Neuronal stem cell (in vitro differentiated cells): ENCODE measurements at regions not wholly inside any gene's neighbourhood (a gene's known extent, or its start where the extent isn't known, plus 50 kb on each side); places are given as distances from the start of the nearest gene placed in this dataset.

Experiments
- DNase-seq: peaks from one replicate; pipeline ENCODE4 v3.0.0-alpha.2; 2013; ENCODE audit warnings: low spot score
- H2AFZ ChIP-seq: one replicate; pipeline ENCODE4 v1.6.1; 2013; ENCODE audit warnings: mild to moderate bottlenecking, low read length, inconsistent platforms
- H2AK5ac ChIP-seq: 2 replicates; pipeline ENCODE4 v1.6.1; 2013; ENCODE audit warnings: low read depth, mild to moderate bottlenecking, inconsistent platforms, low read length, moderate library complexity, mixed read lengths
- H2BK120ac ChIP-seq: 2 replicates; pipeline ENCODE4 v1.6.1; 2013; ENCODE audit warnings: low read depth, mild to moderate bottlenecking, inconsistent platforms, low read length, moderate library complexity, mixed read lengths
- H2BK12ac ChIP-seq: one replicate; pipeline ENCODE4 v1.6.1; 2013; ENCODE audit warnings: low read length, inconsistent platforms
- H2BK15ac ChIP-seq: 2 replicates; pipeline ENCODE4 v1.6.1; 2013; ENCODE audit warnings: mild to moderate bottlenecking, low read length, inconsistent platforms, mixed read lengths
- H2BK5ac ChIP-seq: one replicate; pipeline ENCODE4 v1.6.1; 2013; ENCODE audit warnings: inconsistent platforms, mild to moderate bottlenecking, low read length, moderate library complexity
- H3K14ac ChIP-seq: one replicate; pipeline ENCODE4 v1.6.1; 2013; ENCODE audit warnings: low read length, inconsistent platforms
- H3K18ac ChIP-seq: 2 replicates; pipeline ENCODE4 v1.6.1; 2013; ENCODE audit warnings: low read length, inconsistent platforms
- H3K23ac ChIP-seq: 2 replicates; pipeline ENCODE4 v1.6.1; 2013; ENCODE audit warnings: low read depth, mild to moderate bottlenecking, mixed read lengths, low read length, inconsistent platforms; ENCODE audit not compliant: poor library complexity
- H3K27ac ChIP-seq: replicated peaks from 3 replicates; pipeline ENCODE4 v1.5.1; 2013; ENCODE audit warnings: low read length, inconsistent platforms
- H3K27me3 ChIP-seq, 3 experiments: 2 replicates each; pipeline ENCODE4 v1.6.1; 2013; ENCODE audit warnings: low read length in 3 of 3, mild to moderate bottlenecking in 2 of 3, inconsistent platforms in 1 of 3, low read depth in 1 of 3, mixed read lengths in 1 of 3, moderate library complexity in 1 of 3; ENCODE audit not compliant: control insufficient read depth in 3 of 3, insufficient read depth in 3 of 3
- H3K36me3 ChIP-seq, 2 donors: replicated peaks in 1 of 2; 2 replicates each; pipeline ENCODE4 v1.6.1; 2013; ENCODE audit warnings: low read length in 2 of 2; ENCODE audit not compliant: control insufficient read depth in 2 of 2, insufficient read depth in 2 of 2
- H3K4ac ChIP-seq: 2 replicates; pipeline ENCODE4 v1.6.1; 2013; ENCODE audit warnings: inconsistent platforms, mild to moderate bottlenecking, low read length, moderate library complexity
- H3K4me1 ChIP-seq, 2 donors: 1 replicate in 1 of 2; 2 replicates in 1 of 2; pipeline ENCODE4 v1.6.1; 2013; ENCODE audit warnings: low read length in 2 of 2, low read depth in 1 of 2; ENCODE audit not compliant: control insufficient read depth in 2 of 2, insufficient read depth in 1 of 2
- H3K4me2 ChIP-seq: one replicate; pipeline ENCODE4 v1.6.1; 2013; ENCODE audit warnings: mild to moderate bottlenecking, low read length, inconsistent platforms; ENCODE audit not compliant: insufficient read depth, poor library complexity, severe bottlenecking
- H3K4me3 ChIP-seq, 2 donors: 2 replicates each; pipeline ENCODE4 v1.5.1; 2013; ENCODE audit warnings: low read length in 2 of 2, mild to moderate bottlenecking in 2 of 2, inconsistent platforms in 1 of 2, moderate library complexity in 1 of 2
- H3K79me1 ChIP-seq: one replicate; pipeline ENCODE4 v1.6.1; 2013; ENCODE audit warnings: low read depth, mild to moderate bottlenecking, inconsistent platforms, low read length, moderate library complexity
- H3K9ac ChIP-seq: one replicate; pipeline ENCODE4 v1.6.1; 2013; ENCODE audit warnings: mild to moderate bottlenecking, low read depth, low read length, inconsistent platforms; ENCODE audit not compliant: poor library complexity
- H3K9me3 ChIP-seq, 2 donors: replicated peaks in 1 of 2; 2 replicates each; pipeline versions ENCODE3 to v1.6.1; 2013; ENCODE audit warnings: low read length in 2 of 2, mild to moderate bottlenecking in 2 of 2, inconsistent platforms in 1 of 2, low read depth in 1 of 2, mixed read lengths in 1 of 2, moderate library complexity in 1 of 2; ENCODE audit not compliant: control insufficient read depth in 2 of 2, insufficient read depth in 1 of 2
- H4K8ac ChIP-seq: one replicate; pipeline ENCODE4 v1.6.1; 2013; ENCODE audit warnings: low read depth, mild to moderate bottlenecking, inconsistent platforms, low read length, moderate library complexity
- H4K91ac ChIP-seq: one replicate; pipeline ENCODE4 v1.6.1; 2013; ENCODE audit warnings: low read length, low read depth, mild to moderate bottlenecking, inconsistent platforms; ENCODE audit not compliant: poor library complexity
- WGBS, 2 donors: extraction: QIAGEN DNeasy Blood & Tissue Kit; methylation state at CpG; one replicate each; pipeline ENCODE4 v1.1.7; 2013; ENCODE audit warnings: missing lambda C conversion rate in 2 of 2, mixed read lengths in 1 of 2; ENCODE audit not compliant: insufficient read length in 2 of 2, insufficient replicate concordance in 1 of 2; ENCODE audit errors: extremely low coverage in 2 of 2; 5-methylcytosine and 5-hydroxymethylcytosine counted together

DNA sequence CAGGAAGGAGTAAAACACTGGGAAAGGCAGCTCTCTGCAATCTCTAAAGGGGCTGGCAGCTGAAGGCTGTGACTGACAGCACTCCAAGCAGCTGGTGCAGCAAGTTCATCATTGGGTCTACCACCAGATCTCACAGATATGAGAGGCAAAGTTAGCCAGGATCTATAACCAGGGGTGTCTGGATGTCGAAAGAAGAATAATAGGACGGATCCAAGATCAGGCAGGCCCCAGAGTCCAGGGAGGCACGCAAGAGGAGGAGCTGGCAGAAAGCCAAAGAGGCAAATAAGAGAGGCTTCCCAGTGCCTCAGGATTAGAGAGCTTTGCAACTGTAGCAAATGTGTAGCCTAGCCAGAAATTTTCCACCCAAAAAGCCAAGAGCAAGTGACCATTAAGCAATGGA, 77.1 kb downstream of the RBMXL2 start:
- WGBS, 2 donors = no CpG with 5 or more reads among the region's 3 CpGs
- no peak for DNase-seq
- Histone ChIP-seq H3K4me2 (no peak overlapping the region), H3K9ac (no peak overlapping the region), H3K18ac (no peak overlapping the region), H3K36me3 (no peaks in the 10 kb centered on the region), H4K91ac (no peak overlapping the region), H3K79me1 (no peaks in the 10 kb centered on the region), H3K27ac (no peak overlapping the region), H3K4ac (no peak overlapping the region), H2BK120ac (no peak overlapping the region), H2BK15ac (no peak overlapping the region), H3K4me3 (no peak overlapping the region), H3K14ac (no peak overlapping the region), H3K27me3 (no peaks in the 10 kb centered on the region), H2AK5ac (no peak overlapping the region), H2BK12ac (no peak overlapping the region), H3K23ac (no peak overlapping the region), H2AFZ (no peak overlapping the region), H3K9me3 (no peaks in the 10 kb centered on the region), H3K4me1 (peaks cover 0 to 1% of the 10 kb centered on the region in 2 donors), H4K8ac (no peak overlapping the region), H2BK5ac (no peak overlapping the region)

DNA sequence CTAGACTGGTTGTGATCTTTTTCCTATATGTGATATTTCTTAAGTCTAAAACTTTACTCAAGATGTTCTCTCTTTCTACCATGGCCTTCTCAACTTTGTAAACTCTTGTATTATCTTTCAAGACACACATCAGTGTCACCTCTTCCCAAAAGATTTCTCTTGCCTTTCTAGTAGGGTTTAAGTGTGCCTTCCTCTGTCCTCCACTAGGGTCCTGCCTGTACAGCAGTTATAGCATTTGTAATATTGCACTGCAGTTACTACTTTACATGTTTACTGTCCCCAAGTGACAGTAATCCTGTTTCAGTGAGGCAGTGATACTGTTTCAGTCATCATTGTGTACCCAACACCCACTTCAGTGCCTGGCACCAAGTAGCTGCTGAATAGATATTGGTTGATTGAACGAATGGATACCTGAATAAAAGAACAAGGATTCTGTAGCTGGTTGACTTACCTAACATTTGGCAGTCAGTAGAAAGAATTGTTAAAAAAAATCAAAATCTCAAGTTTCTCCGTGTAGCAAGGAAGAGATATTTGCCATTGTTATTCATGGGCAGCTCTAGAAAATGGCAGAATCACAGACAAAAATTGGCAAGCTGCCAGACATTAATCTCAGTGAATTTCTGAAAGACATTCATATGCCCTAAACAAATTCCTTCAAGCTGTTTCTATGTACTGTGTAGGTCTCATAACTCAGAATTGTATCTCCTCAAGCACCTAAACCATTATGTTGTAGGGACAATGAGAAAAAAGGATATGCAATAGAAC, 79.4 kb downstream of the RBMXL2 start:
- Histone ChIP-seq H3K79me1 (no peaks in the 10 kb centered on the region), H4K91ac (no peak overlapping the region), H2AK5ac (no peak overlapping the region), H3K18ac (no peak overlapping the region), H3K9me3 (no peaks in the 10 kb centered on the region), H3K27ac (no peak overlapping the region), H2BK5ac (no peak overlapping the region), H4K8ac (no peak overlapping the region), H3K4me3 (no peak overlapping the region), H2BK120ac (no peak overlapping the region), H3K14ac (no peak overlapping the region), H2AFZ (no peak overlapping the region), H3K4ac (no peak overlapping the region), H3K23ac (no peak overlapping the region), H3K9ac (no peak overlapping the region), H2BK15ac (no peak overlapping the region), H3K36me3 (no peaks in the 10 kb centered on the region), H3K4me1 (peaks cover 0 to 1% of the 10 kb centered on the region in 2 donors), H3K4me2 (no peak overlapping the region), H2BK12ac (no peak overlapping the region), H3K27me3 (no peaks in the 10 kb centered on the region)
- no CpG with 5 or more reads among the region's 2 CpGs for WGBS, 2 donors
- DNase-seq = no peak

GRCh38 chr11:7168741-7168990, 79.9 kb downstream of the RBMXL2 start:
- Histone ChIP-seq H3K9ac (no peak overlapping the region), H3K4me1 (peaks cover 0 to 1% of the 10 kb centered on the region in 2 donors), H3K4me3 (no peak overlapping the region), H3K23ac (no peak overlapping the region), H2AK5ac (no peak overlapping the region), H2BK15ac (no peak overlapping the region), H3K79me1 (no peaks in the 10 kb centered on the region), H3K4ac (no peak overlapping the region), H3K27me3 (no peaks in the 10 kb centered on the region), H3K9me3 (no peaks in the 10 kb centered on the region), H3K27ac (no peak overlapping the region), H3K14ac (no peak overlapping the region), H4K8ac (no peak overlapping the region), H2AFZ (no peak overlapping the region), H2BK120ac (no peak overlapping the region), H3K4me2 (no peak overlapping the region), H2BK5ac (no peak overlapping the region), H2BK12ac (no peak overlapping the region), H4K91ac (no peak overlapping the region), H3K18ac (no peak overlapping the region), H3K36me3 (no peaks in the 10 kb centered on the region)
- no peak for DNase-seq
- no CpG with 5 or more reads among the region's 1 CpG for WGBS, 2 donors

GRCh38 chr11:7170431-7170830, 81.3 kb upstream of the SYT9 start:
- no peak overlapping the region for H3K4me3 ChIP-seq
- no CpG with 5 or more reads among the region's 6 CpGs for WGBS, 2 donors
- no peak overlapping the region for H2BK15ac ChIP-seq
- H2BK120ac ChIP-seq = no peak overlapping the region
- no peaks in the 10 kb centered on the region for H3K36me3 ChIP-seq
- H3K18ac ChIP-seq = no peak overlapping the region
- H3K23ac ChIP-seq = no peak overlapping the region
- no peaks in the 10 kb centered on the region for H3K27me3 ChIP-seq
- H2BK5ac ChIP-seq = no peak overlapping the region
- no peak overlapping the region for H3K14ac ChIP-seq
- no peak for DNase-seq
- no peak overlapping the region for H2BK12ac ChIP-seq
- H3K9ac ChIP-seq = no peak overlapping the region
- no peak overlapping the region for H2AFZ ChIP-seq
- H3K4me1 ChIP-seq = peaks cover 0 to 1% of the 10 kb centered on the region in 2 donors
- no peak overlapping the region for H2AK5ac ChIP-seq
- no peak overlapping the region for H3K4me2 ChIP-seq
- no peak overlapping the region for H3K4ac ChIP-seq
- no peak overlapping the region for H4K8ac ChIP-seq
- no peak overlapping the region for H4K91ac ChIP-seq
- H3K27ac ChIP-seq = no peak overlapping the region
- H3K9me3 ChIP-seq = no peaks in the 10 kb centered on the region
- H3K79me1 ChIP-seq = no peaks in the 10 kb centered on the region
